ENCODE measurements at regions not wholly inside any gene's neighbourhood (a gene's known extent, or its start where the extent isn't known, plus 50 kb on each side); places are given as distances from the start of the nearest gene placed in this dataset.

- in situ Hi-C loops (cut with MboI; ENCODE audit: low sequenced_read_pairs) = no loop called here
- Histone ChIP-seq H2AFZ (replicated peaks; ENCODE audit: low read length, poor library complexity) (no peak overlapping the region), H2BK15ac (ENCODE audit: low read depth, low read length) (no peak overlapping the region), H3K27ac (ENCODE audit: insufficient read depth, low read length) (no peak overlapping the region), H2AK5ac (ENCODE audit: low read depth, low read length) (no peak overlapping the region), H3K56ac (ENCODE audit: extremely low read depth, insufficient read depth, low read length) (no peak overlapping the region), H3K23ac (ENCODE audit: low read depth, low read length) (no peak overlapping the region), H3K14ac (replicated peaks; ENCODE audit: low read depth, low read length) (no peak overlapping the region), H3K9ac (ENCODE audit: low read depth, low read length) (no peak overlapping the region), H3K36me3 (ENCODE audit: control insufficient read depth, insufficient read depth, low read length) (no peaks in the 10 kb centered on the region), H2AK9ac (replicated peaks; ENCODE audit: low read depth, low read length, poor library complexity) (no peak overlapping the region), H3K4me1 (ENCODE audit: control insufficient read depth, insufficient read depth, low read length) (no peaks in the 10 kb centered on the region), H2BK20ac (ENCODE audit: low read depth, low read length) (no peak overlapping the region), H4K5ac (ENCODE audit: low read depth, low read length) (no peak overlapping the region), H3K4ac (ENCODE audit: low read depth, low read length) (no peak overlapping the region), H4K91ac (ENCODE audit: insufficient read depth, low read depth, low read length) (no peak overlapping the region), H3K27me3 (ENCODE audit: control insufficient read depth, insufficient read depth, low read length) (no peaks in the 10 kb centered on the region), H4K20me1 (ENCODE audit: insufficient read depth, low read length) (no peaks in the 10 kb centered on the region), H3K9me3 (ENCODE audit: control insufficient read depth, insufficient read depth, low read length) (peaks cover 19% of the 10 kb centered on the region), H3K79me1 (ENCODE audit: low read depth in 1 of 2, low read length in 2 of 2) (no peaks in the 10 kb centered on the region), H3K4me2 (ENCODE audit: low read depth, low read length) (no peak overlapping the region), H3K4me3 (ENCODE audit: insufficient read depth, low read depth, low read length) (no peak overlapping the region), H2BK5ac (ENCODE audit: low read depth, low read length, poor library complexity, severe bottlenecking) (no peak overlapping the region), H3K9me1 (ENCODE audit: insufficient read depth, low read length) (no peaks in the 10 kb centered on the region), H3K18ac (ENCODE audit: low read depth, low read length) (no peak overlapping the region), H4K8ac (ENCODE audit: low read depth in 2 of 2, low read length in 2 of 2) (no peak overlapping the region), H2BK120ac (ENCODE audit: low read depth, low read length) (no peak overlapping the region)
- no TSS peak for BruUV-seq (replicated peaks)
- intact Hi-C loops (cut with micrococcal nuclease) = no loop called here
- dilution Hi-C loops (cut with HindIII; ENCODE audit: low sequenced_read_pairs, unreplicated experiment) = no loop called here
- WGBS, 2 experiments (ENCODE audit: extremely low coverage in 2 of 2, insufficient read length in 1 of 2) = 92% methylated on average over 2 of the region's 4 CpGs; no CpG with 5 or more reads in 1 of the 2 experiments
- ChIA-PET POLR2A (ENCODE audit: unreplicated experiment) (no interaction called here), CTCF (no interaction called here)
- ATAC-seq (ENCODE audit: low read depth) = no peak
- no peak for TF ChIP-seq CEBPB (IDR thresholded peaks at IDR 0.05; ENCODE audit: low read depth, low read length)
- TF ChIP-seq SMC3 (IDR thresholded peaks at IDR 0.05; ENCODE audit: low read depth, low read length) = no peak
- no peak for TF ChIP-seq ELK1 (IDR thresholded peaks at IDR 0.05; ENCODE audit: borderline replicate concordance, low read depth, low read length)
- no peak for TF ChIP-seq RCOR1 (IDR thresholded peaks at IDR 0.05; ENCODE audit: insufficient replicate concordance, low read length)
- TF ChIP-seq MXI1 (IDR thresholded peaks at IDR 0.05; ENCODE audit: borderline replicate concordance, low read depth, low read length) = no peak
- no peak for TF ChIP-seq USF2 (IDR thresholded peaks at IDR 0.05; ENCODE audit: low read depth, low read length)
- no peak for TF ChIP-seq CHD1 (IDR thresholded peaks at IDR 0.05; ENCODE audit: low read depth, low read length)
- no peak for TF ChIP-seq FOS (IDR thresholded peaks at IDR 0.05; ENCODE audit: low read depth, low read length)
- no peak for TF ChIP-seq NFE2L2 (IDR thresholded peaks at IDR 0.05; ENCODE audit: low read depth, low read length)
- TF ChIP-seq BHLHE40 (IDR thresholded peaks at IDR 0.05; ENCODE audit: low read depth, low read length) = no peak
- TF ChIP-seq RFX5 (IDR thresholded peaks at IDR 0.05; ENCODE audit: low read depth, low read length) = no peak
- no peak for TF ChIP-seq POLR2A (IDR thresholded peaks at IDR 0.05; ENCODE audit: low read depth, low read length)
- no peak for TF ChIP-seq MAZ (IDR thresholded peaks at IDR 0.05; ENCODE audit: borderline replicate concordance, low read depth, low read length)
- no peak for TF ChIP-seq RAD21 (IDR thresholded peaks at IDR 0.05; ENCODE audit: low read length)
- TF ChIP-seq MAFK (IDR thresholded peaks at IDR 0.05; ENCODE audit: low read depth, low read length) = no peak
- TF ChIP-seq CTCF (conservative IDR thresholded peaks at IDR 0.05; ENCODE audit: low read depth, low read length) = no peak
- DNase-seq = no peak
Measured at GRCh38 chr10:8301831-8302230, 247.3 kb downstream of the GATA3 start.

Data from IMR-90 (cell line).